HL-60 (cell line): ENCODE measurements at regions not wholly inside any gene's neighbourhood (a gene's known extent, or its start where the extent isn't known, plus 50 kb on each side); places are given as distances from the start of the nearest gene placed in this dataset.

Source experiments
- DNase-seq, 2 experiments: peaks; one replicate each; pipeline ENCODE4 v3.0.0-alpha.2; 2010 to 2020; ENCODE audit warnings: low read depth in 1 of 2, low spot score in 1 of 2
- H3K27ac ChIP-seq: fragments of 250-450 bp; sonication (Bioruptor Pico); replicated peaks from 2 replicates; pipeline ENCODE4 v1.5.1; 2020; ENCODE audit warnings: mild to moderate bottlenecking, moderate library complexity
- H3K27me3 ChIP-seq: fragments of 250-450 bp; sonication (Bioruptor Pico); 2 replicates; pipeline ENCODE4 v1.5.1; 2021; ENCODE audit warnings: mild to moderate bottlenecking, moderate library complexity; ENCODE audit not compliant: insufficient read depth, poor library complexity, severe bottlenecking
- H3K4me3 ChIP-seq: replicated peaks from 2 replicates; pipeline ENCODE4 v1.5.1; 2011; ENCODE audit warnings: mild to moderate bottlenecking, control low read depth, low read length; ENCODE audit not compliant: insufficient read depth
- CTCF ChIP-seq: IDR thresholded peaks from one replicate; pipeline ENCODE4 v1.5.1; 2011; ENCODE audit warnings: low read length, control low read depth, inconsistent platforms; ENCODE audit not compliant: insufficient read depth
- GABPA ChIP-seq: IDR thresholded peaks from 2 replicates; pipeline ENCODE4 v1.6.1; 2012; ENCODE audit warnings: low read depth
- POLR2AphosphoS5 ChIP-seq: IDR thresholded peaks from 2 replicates; pipeline ENCODE4 v1.6.1; 2012; ENCODE audit warnings: low read depth
- REST ChIP-seq: IDR thresholded peaks from 2 replicates; pipeline ENCODE4 v1.6.1; 2012; ENCODE audit warnings: low read depth; ENCODE audit not compliant: insufficient replicate concordance
- SPI1 ChIP-seq: IDR thresholded peaks from 2 replicates; pipeline ENCODE4 v1.6.1; 2012; ENCODE audit warnings: low read depth, mild to moderate bottlenecking, borderline replicate concordance

GRCh38 chr11:86175626-86176025 lies 68.9 kb upstream of the EED start:
- Histone ChIP-seq H3K27ac (no peak overlapping the region), H3K4me3 (no peak overlapping the region), H3K27me3 (no peaks in the 10 kb centered on the region)
- no peak for DNase-seq
- TF ChIP-seq GABPA (no peak), SPI1 (no peak), CTCF (no peak), POLR2AphosphoS5 (no peak), REST (no peak)

GRCh38 chr11:86175191-86175590 lies 69.4 kb upstream of the EED start:
- H3K27me3 ChIP-seq, result no peaks in the 10 kb centered on the region

More at GRCh38 chr11:86175191-86175590, 69.4 kb upstream of the EED start:
- no peak overlapping the region for H3K27ac ChIP-seq
- TF ChIP-seq POLR2AphosphoS5, result no peak
- no peak for TF ChIP-seq GABPA
- no peak for TF ChIP-seq CTCF
- no peak for TF ChIP-seq SPI1
- no peak for TF ChIP-seq REST
- H3K4me3 ChIP-seq, result no peak overlapping the region
- no peak for DNase-seq
